Hepatocyte (in vitro differentiated cells): ENCODE measurements at regions not wholly inside any gene's neighbourhood (a gene's known extent, or its start where the extent isn't known, plus 50 kb on each side); places are given as distances from the start of the nearest gene placed in this dataset.

Experiments
- DNase-seq: peaks from one replicate; pipeline ENCODE4 v3.0.0-alpha.2; 2016; ENCODE audit warnings: low spot score
- H2AFZ ChIP-seq: fragments of 200-600 bp; sonication (generic); 2 replicates; pipeline ENCODE4 v1.6.0; 2016; ENCODE audit warnings: antibody characterized with exemption, mild to moderate bottlenecking
- H3K27ac ChIP-seq: fragments of 200-600 bp; sonication (generic); 2 replicates; pipeline ENCODE4 v1.5.1; 2016; ENCODE audit warnings: mild to moderate bottlenecking
- H3K27me3 ChIP-seq: fragments of 200-600 bp; sonication (generic); 2 replicates; pipeline ENCODE4 v1.6.1; 2016
- H3K36me3 ChIP-seq: fragments of 200-600 bp; sonication (generic); replicated peaks from 2 replicates; pipeline ENCODE4 v1.5.1; 2016; ENCODE audit warnings: low read depth; ENCODE audit not compliant: insufficient read depth
- H3K4me1 ChIP-seq: fragments of 200-600 bp; sonication (generic); 2 replicates; pipeline ENCODE4 v1.5.1; 2016; ENCODE audit warnings: mild to moderate bottlenecking, moderate library complexity; ENCODE audit not compliant: insufficient read depth
- H3K4me2 ChIP-seq: fragments of 200-600 bp; sonication (generic); 2 replicates; pipeline ENCODE4 v1.6.0; 2016
- H3K4me3 ChIP-seq: fragments of 200-600 bp; sonication (generic); 2 replicates; pipeline ENCODE4 v1.5.1; 2016; ENCODE audit warnings: mild to moderate bottlenecking
- H3K79me2 ChIP-seq: fragments of 200-600 bp; sonication (generic); 2 replicates; pipeline ENCODE4 v1.6.0; 2017; ENCODE audit warnings: mild to moderate bottlenecking
- H3K9me2 ChIP-seq: fragments of 200-600 bp; sonication (generic); replicated peaks from 2 replicates; pipeline ENCODE4 v1.6.0; 2017; ENCODE audit warnings: mild to moderate bottlenecking; ENCODE audit not compliant: insufficient read depth
- H3K9me3 ChIP-seq: fragments of 200-600 bp; sonication (generic); 2 replicates; pipeline ENCODE4 v1.5.1; 2016; ENCODE audit warnings: low read depth, mild to moderate bottlenecking
- H4K20me1 ChIP-seq: fragments of 200-600 bp; sonication (generic); 2 replicates; pipeline ENCODE4 v1.6.0; 2016; ENCODE audit warnings: mild to moderate bottlenecking; ENCODE audit not compliant: insufficient read depth, poor library complexity, severe bottlenecking
- CTCF ChIP-seq: fragments of 200-600 bp; sonication (generic); IDR thresholded peaks from 2 replicates; pipeline ENCODE4 v1.5.1; 2016; ENCODE audit warnings: antibody characterized with exemption, mild to moderate bottlenecking; ENCODE audit not compliant: poor library complexity
- EZH2 ChIP-seq: fragments of 200-600 bp; sonication (generic); IDR thresholded peaks from 2 replicates; pipeline ENCODE4 v1.6.1; 2016; ENCODE audit warnings: antibody characterized with exemption, mild to moderate bottlenecking, borderline replicate concordance
- EZH2phosphoT487 ChIP-seq: fragments of 200-600 bp; sonication (generic); IDR thresholded peaks from one replicate; pipeline ENCODE4 v1.6.1; 2018; ENCODE audit warnings: antibody characterized with exemption, mild to moderate bottlenecking, low read depth, moderate library complexity; ENCODE audit not compliant: unreplicated experiment, severe bottlenecking
- WGBS: methylation state at CpG from one replicate; pipeline ENCODE4 v1.1.6; 2016; ENCODE audit warnings: low lambda C conversion rate; ENCODE audit errors: missing lambda C conversion rate; 5-methylcytosine and 5-hydroxymethylcytosine counted together

GRCh38 chr6:100093405-100093804 lies 99.4 kb upstream of the MCHR2 start:
- no peaks in the 10 kb centered on the region for H3K9me2 ChIP-seq
- no peaks in the 10 kb centered on the region for H3K36me3 ChIP-seq
- no peak overlapping the region for H2AFZ ChIP-seq
- H4K20me1 ChIP-seq: no peaks in the 10 kb centered on the region
- TF ChIP-seq EZH2phosphoT487 (no peak), EZH2 (no peak), CTCF (no peak)
- no peaks in the 10 kb centered on the region for H3K9me3 ChIP-seq
- no peak overlapping the region for H3K27ac ChIP-seq
- H3K4me1 ChIP-seq: no peaks in the 10 kb centered on the region
- no peaks in the 10 kb centered on the region for H3K79me2 ChIP-seq
- 96% methylated on average over 6 of the region's 6 CpGs for WGBS
- H3K27me3 ChIP-seq: no peaks in the 10 kb centered on the region
- H3K4me3 ChIP-seq: no peak overlapping the region
- H3K4me2 ChIP-seq: no peak overlapping the region
- no peak for DNase-seq

- H3K9me3 ChIP-seq: no peaks in the 10 kb centered on the region
- H2AFZ ChIP-seq: no peak overlapping the region
- H3K27me3 ChIP-seq: no peaks in the 10 kb centered on the region
- peak overlapping the region; percentile 1 for H3K27ac ChIP-seq
- 87% methylated on average over 1 of the region's 1 CpG for WGBS
- no peaks in the 10 kb centered on the region for H4K20me1 ChIP-seq
- no peaks in the 10 kb centered on the region for H3K79me2 ChIP-seq
- no peaks in the 10 kb centered on the region for H3K4me1 ChIP-seq
- no peak for DNase-seq
- H3K4me2 ChIP-seq: no peak overlapping the region
- TF ChIP-seq CTCF: no peak
- no peak for TF ChIP-seq EZH2
- no peak for TF ChIP-seq EZH2phosphoT487
- no peak overlapping the region for H3K4me3 ChIP-seq
- H3K36me3 ChIP-seq: no peaks in the 10 kb centered on the region
- no peaks in the 10 kb centered on the region for H3K9me2 ChIP-seq
Measured at GRCh38 chr6:100088009-100088408, 94.0 kb upstream of the MCHR2 start.

GRCh38 chr6:100084991-100085364 lies 91.0 kb upstream of the MCHR2 start:
- Histone ChIP-seq H2AFZ (no peak overlapping the region), H3K4me2 (no peak overlapping the region), H3K36me3 (no peaks in the 10 kb centered on the region), H4K20me1 (no peaks in the 10 kb centered on the region), H3K27ac (peak overlapping the region; percentile 37), H3K4me1 (no peaks in the 10 kb centered on the region), H3K79me2 (no peaks in the 10 kb centered on the region), H3K4me3 (no peak overlapping the region), H3K27me3 (no peaks in the 10 kb centered on the region), H3K9me2 (no peaks in the 10 kb centered on the region), H3K9me3 (no peaks in the 10 kb centered on the region)
- DNase-seq: no peak
- TF ChIP-seq CTCF (no peak), EZH2phosphoT487 (no peak), EZH2 (no peak)
- WGBS: 73% methylated on average over 2 of the region's 2 CpGs
